ENCODE measurements at regions not wholly inside any gene's neighbourhood (a gene's known extent, or its start where the extent isn't known, plus 50 kb on each side); places are given as distances from the start of the nearest gene placed in this dataset.

DNA sequence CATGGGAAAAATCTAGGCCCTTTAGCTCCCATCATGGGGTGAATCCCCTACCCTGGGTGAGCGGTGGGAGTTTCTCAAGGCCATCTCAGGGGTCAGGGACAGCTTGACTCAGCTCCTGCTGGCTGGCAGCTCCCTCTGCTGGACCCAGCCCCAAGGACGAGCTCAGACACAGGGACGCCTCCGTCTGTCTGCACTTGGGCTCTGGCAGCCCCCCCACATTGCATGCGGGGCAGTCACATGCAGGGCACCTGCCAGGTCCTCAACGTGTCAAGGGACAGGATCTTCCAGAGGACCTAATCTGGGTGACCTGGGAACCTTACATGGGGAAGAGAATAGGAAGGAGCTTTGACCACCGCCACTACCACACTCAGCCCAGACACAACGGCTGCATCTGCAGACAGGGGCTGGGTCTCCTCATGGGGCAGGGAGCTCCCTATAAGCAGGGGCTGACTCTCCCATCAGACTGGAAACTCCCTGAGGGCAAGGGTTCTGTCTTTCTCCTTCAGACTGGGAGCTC lies 173.4 kb downstream of the MRPL14 start (continued):
- TF ChIP-seq, protein P1, sequence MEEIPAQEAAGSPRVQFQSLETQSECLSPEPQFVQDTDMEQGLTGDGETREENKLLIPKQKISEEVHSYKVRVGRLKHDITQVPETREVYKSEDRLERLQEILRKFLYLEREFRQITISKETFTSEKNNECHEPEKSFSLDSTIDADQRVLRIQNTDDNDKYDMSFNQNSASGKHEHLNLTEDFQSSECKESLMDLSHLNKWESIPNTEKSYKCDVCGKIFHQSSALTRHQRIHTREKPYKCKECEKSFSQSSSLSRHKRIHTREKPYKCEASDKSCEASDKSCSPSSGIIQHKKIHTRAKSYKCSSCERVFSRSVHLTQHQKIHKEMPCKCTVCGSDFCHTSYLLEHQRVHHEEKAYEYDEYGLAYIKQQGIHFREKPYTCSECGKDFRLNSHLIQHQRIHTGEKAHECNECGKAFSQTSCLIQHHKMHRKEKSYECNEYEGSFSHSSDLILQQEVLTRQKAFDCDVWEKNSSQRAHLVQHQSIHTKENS (CRISPR knock-in tag; IDR thresholded peaks at IDR 0.05) = no peak
- TF ChIP-seq POLR2B (IDR thresholded peaks at IDR 0.05; ENCODE audit: low read depth, partially characterized antibody) (no peak), ZNF592 (IDR thresholded peaks at IDR 0.05) (0 out of 2 replicates have a peak, but pooled peaks have one; percentile 53), ZNF324 (CRISPR knock-in tag; IDR thresholded peaks at IDR 0.05) (no peak), NR2F6 (CRISPR knock-in tag; IDR thresholded peaks at IDR 0.05) (no peak)
- TF ChIP-seq, protein P2, sequence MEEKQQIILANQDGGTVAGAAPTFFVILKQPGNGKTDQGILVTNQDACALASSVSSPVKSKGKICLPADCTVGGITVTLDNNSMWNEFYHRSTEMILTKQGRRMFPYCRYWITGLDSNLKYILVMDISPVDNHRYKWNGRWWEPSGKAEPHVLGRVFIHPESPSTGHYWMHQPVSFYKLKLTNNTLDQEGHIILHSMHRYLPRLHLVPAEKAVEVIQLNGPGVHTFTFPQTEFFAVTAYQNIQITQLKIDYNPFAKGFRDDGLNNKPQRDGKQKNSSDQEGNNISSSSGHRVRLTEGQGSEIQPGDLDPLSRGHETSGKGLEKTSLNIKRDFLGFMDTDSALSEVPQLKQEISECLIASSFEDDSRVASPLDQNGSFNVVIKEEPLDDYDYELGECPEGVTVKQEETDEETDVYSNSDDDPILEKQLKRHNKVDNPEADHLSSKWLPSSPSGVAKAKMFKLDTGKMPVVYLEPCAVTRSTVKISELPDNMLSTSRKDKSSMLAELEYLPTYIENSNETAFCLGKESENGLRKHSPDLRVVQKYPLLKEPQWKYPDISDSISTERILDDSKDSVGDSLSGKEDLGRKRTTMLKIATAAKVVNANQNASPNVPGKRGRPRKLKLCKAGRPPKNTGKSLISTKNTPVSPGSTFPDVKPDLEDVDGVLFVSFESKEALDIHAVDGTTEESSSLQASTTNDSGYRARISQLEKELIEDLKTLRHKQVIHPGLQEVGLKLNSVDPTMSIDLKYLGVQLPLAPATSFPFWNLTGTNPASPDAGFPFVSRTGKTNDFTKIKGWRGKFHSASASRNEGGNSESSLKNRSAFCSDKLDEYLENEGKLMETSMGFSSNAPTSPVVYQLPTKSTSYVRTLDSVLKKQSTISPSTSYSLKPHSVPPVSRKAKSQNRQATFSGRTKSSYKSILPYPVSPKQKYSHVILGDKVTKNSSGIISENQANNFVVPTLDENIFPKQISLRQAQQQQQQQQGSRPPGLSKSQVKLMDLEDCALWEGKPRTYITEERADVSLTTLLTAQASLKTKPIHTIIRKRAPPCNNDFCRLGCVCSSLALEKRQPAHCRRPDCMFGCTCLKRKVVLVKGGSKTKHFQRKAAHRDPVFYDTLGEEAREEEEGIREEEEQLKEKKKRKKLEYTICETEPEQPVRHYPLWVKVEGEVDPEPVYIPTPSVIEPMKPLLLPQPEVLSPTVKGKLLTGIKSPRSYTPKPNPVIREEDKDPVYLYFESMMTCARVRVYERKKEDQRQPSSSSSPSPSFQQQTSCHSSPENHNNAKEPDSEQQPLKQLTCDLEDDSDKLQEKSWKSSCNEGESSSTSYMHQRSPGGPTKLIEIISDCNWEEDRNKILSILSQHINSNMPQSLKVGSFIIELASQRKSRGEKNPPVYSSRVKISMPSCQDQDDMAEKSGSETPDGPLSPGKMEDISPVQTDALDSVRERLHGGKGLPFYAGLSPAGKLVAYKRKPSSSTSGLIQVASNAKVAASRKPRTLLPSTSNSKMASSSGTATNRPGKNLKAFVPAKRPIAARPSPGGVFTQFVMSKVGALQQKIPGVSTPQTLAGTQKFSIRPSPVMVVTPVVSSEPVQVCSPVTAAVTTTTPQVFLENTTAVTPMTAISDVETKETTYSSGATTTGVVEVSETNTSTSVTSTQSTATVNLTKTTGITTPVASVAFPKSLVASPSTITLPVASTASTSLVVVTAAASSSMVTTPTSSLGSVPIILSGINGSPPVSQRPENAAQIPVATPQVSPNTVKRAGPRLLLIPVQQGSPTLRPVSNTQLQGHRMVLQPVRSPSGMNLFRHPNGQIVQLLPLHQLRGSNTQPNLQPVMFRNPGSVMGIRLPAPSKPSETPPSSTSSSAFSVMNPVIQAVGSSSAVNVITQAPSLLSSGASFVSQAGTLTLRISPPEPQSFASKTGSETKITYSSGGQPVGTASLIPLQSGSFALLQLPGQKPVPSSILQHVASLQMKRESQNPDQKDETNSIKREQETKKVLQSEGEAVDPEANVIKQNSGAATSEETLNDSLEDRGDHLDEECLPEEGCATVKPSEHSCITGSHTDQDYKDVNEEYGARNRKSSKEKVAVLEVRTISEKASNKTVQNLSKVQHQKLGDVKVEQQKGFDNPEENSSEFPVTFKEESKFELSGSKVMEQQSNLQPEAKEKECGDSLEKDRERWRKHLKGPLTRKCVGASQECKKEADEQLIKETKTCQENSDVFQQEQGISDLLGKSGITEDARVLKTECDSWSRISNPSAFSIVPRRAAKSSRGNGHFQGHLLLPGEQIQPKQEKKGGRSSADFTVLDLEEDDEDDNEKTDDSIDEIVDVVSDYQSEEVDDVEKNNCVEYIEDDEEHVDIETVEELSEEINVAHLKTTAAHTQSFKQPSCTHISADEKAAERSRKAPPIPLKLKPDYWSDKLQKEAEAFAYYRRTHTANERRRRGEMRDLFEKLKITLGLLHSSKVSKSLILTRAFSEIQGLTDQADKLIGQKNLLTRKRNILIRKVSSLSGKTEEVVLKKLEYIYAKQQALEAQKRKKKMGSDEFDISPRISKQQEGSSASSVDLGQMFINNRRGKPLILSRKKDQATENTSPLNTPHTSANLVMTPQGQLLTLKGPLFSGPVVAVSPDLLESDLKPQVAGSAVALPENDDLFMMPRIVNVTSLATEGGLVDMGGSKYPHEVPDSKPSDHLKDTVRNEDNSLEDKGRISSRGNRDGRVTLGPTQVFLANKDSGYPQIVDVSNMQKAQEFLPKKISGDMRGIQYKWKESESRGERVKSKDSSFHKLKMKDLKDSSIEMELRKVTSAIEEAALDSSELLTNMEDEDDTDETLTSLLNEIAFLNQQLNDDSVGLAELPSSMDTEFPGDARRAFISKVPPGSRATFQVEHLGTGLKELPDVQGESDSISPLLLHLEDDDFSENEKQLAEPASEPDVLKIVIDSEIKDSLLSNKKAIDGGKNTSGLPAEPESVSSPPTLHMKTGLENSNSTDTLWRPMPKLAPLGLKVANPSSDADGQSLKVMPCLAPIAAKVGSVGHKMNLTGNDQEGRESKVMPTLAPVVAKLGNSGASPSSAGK (IDR thresholded peaks at IDR 0.05) = peak; percentile 72
- TF ChIP-seq, protein P3, sequence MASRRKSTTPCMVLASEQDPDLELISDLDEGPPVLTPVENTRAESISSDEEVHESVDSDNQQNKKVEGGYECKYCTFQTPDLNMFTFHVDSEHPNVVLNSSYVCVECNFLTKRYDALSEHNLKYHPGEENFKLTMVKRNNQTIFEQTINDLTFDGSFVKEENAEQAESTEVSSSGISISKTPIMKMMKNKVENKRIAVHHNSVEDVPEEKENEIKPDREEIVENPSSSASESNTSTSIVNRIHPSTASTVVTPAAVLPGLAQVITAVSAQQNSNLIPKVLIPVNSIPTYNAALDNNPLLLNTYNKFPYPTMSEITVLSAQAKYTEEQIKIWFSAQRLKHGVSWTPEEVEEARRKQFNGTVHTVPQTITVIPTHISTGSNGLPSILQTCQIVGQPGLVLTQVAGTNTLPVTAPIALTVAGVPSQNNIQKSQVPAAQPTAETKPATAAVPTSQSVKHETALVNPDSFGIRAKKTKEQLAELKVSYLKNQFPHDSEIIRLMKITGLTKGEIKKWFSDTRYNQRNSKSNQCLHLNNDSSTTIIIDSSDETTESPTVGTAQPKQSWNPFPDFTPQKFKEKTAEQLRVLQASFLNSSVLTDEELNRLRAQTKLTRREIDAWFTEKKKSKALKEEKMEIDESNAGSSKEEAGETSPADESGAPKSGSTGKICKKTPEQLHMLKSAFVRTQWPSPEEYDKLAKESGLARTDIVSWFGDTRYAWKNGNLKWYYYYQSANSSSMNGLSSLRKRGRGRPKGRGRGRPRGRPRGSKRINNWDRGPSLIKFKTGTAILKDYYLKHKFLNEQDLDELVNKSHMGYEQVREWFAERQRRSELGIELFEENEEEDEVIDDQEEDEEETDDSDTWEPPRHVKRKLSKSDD (conservative IDR thresholded peaks at IDR 0.05; ENCODE audit: low read length) = no peak

Measured in K562 (cell line).